ENCODE measurements at regions not wholly inside any gene's neighbourhood (a gene's known extent, or its start where the extent isn't known, plus 50 kb on each side); places are given as distances from the start of the nearest gene placed in this dataset.
A peak's percentile ranks its signal among the peaks of the same experiment; 100 is the strongest.

DNA sequence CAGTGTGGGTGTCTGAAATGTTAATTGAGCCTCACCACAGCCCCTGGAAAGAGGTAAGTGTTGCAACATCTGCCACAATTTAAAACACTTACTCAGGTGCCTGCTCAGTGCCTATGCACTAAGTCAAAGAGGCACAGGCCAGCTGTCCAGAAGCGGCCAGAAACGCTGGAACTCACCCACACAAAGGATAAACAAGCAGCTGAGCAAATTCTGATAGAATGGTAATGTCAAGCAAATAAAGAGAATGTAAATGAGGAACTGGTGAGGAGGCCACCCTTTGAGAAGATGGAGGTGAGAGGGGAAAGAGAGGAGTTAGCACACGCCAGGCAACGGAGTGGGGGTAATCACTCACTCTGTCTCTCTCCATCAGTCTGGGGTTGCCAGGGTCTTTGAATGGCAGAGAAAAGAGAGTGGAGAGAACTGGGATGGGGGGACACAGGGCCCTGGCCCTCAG, 67.7 kb upstream of the SERP2 start:
- H3K36me3 ChIP-seq (ENCODE audit: control insufficient read depth, insufficient read depth, low read length): no peaks in the 10 kb centered on the region
- FAIRE-seq (no peak), DNase-seq (ENCODE audit: low read depth) (peak; percentile 70)
- no peaks in the 10 kb centered on the region for H3K27me3 ChIP-seq (ENCODE audit: control insufficient read depth, insufficient read depth, low read length)
- H3K4me3 ChIP-seq (ENCODE audit: low read depth, low read length): no peak overlapping the region
- TF ChIP-seq, protein P1, sequence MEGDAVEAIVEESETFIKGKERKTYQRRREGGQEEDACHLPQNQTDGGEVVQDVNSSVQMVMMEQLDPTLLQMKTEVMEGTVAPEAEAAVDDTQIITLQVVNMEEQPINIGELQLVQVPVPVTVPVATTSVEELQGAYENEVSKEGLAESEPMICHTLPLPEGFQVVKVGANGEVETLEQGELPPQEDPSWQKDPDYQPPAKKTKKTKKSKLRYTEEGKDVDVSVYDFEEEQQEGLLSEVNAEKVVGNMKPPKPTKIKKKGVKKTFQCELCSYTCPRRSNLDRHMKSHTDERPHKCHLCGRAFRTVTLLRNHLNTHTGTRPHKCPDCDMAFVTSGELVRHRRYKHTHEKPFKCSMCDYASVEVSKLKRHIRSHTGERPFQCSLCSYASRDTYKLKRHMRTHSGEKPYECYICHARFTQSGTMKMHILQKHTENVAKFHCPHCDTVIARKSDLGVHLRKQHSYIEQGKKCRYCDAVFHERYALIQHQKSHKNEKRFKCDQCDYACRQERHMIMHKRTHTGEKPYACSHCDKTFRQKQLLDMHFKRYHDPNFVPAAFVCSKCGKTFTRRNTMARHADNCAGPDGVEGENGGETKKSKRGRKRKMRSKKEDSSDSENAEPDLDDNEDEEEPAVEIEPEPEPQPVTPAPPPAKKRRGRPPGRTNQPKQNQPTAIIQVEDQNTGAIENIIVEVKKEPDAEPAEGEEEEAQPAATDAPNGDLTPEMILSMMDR (IDR thresholded peaks at IDR 0.05; ENCODE audit: insufficient read depth, low read length, severe bottlenecking): no peak

DNA sequence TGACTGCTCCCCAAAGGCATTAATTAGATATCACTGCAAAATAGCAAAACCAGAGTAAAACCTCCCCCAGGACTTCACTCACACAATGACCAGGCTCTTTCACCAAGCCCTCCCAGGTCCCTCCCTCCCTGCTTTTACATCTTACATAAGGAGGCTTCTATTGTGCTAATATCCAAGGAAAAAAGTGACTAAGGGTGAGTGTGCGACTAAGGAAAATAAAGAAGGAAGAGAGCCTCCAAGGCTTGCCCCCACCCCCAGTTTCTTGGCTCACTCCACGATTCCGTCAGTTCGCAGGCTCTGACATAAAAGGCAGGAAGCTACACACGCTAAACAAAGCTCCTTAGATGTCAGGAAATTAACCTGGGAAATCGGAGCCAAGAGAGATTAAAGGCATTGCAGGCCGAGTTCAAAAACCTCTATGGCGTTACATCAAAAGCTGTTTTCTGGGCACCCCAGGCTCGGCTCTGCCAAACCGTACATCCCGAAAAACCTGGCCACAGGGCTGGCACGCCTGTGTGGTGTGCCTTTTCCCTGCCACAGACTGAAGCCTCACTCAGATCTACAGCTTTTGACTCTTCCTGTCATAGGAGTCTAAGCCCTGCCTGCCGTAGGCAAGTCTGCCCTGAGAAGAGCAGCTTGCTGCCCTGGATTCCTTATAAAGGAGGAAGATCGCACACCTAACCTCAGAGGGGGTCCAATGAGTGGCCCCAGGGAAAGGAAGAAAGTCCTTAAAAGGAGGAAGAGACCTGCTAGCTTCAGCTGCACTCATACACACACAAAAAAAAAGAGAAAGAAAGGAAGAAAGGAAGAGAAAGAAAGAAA, 67.0 kb upstream of the SERP2 start:
- H3K4me3 ChIP-seq (ENCODE audit: low read depth, low read length): no peak overlapping the region
- peak; percentile 50 for FAIRE-seq
- TF ChIP-seq, protein P1 (IDR thresholded peaks at IDR 0.05; ENCODE audit: insufficient read depth, low read length, severe bottlenecking): no peak

DNA sequence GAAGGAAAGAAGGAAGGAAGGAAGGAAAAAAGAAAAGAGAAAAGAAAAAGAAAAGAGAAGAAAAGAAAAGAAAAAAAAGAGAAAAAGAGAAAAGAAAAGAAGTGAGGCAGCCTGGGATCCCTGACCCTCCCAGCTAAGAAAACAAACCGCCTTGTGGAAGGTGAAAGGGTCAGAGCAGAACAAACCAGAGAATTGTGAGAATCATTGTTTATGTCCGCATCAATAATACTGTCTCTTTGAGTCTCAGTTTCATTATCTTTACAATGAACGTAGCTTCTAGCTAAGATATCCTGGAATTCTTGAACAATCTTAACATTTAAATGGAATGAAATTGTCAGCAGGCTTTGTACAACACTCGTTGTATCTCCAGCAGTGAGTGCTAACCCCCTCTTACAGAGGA, 66.4 kb upstream of the SERP2 start:
- FAIRE-seq (no peak), DNase-seq (ENCODE audit: low read depth) (no peak)
- Histone ChIP-seq H3K27me3 (ENCODE audit: control insufficient read depth, insufficient read depth, low read length) (no peaks in the 10 kb centered on the region), H3K36me3 (ENCODE audit: control insufficient read depth, insufficient read depth, low read length) (no peaks in the 10 kb centered on the region), H3K4me3 (ENCODE audit: low read depth, low read length) (no peak overlapping the region)
- TF ChIP-seq, protein P1 (IDR thresholded peaks at IDR 0.05; ENCODE audit: insufficient read depth, low read length, severe bottlenecking): no peak

More for the DNA sequence above, 67.0 kb upstream of the SERP2 start:
- Histone ChIP-seq H3K27me3 (ENCODE audit: control insufficient read depth, insufficient read depth, low read length) (no peaks in the 10 kb centered on the region), H3K36me3 (ENCODE audit: control insufficient read depth, insufficient read depth, low read length) (no peaks in the 10 kb centered on the region)
- DNase-seq (ENCODE audit: low read depth): peak; percentile 99

DNA sequence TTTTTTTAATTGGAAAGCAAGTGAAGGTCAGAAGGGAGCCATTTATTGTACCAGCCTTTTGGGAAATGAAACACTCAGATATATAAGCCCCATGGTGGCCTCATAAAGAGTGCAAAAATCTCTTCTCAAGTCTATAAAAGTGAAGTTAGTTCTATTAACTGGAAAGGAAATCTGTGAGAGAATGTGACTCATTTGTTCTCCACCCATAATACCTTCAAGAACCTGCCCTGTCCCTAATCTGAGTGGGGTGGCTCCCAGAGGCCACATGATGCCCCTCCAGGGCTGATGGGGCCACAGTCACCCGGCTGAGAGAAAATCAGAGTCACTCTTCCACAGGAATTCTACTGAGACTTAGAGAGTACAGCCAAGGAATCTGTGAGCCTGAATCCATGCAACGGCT, 65.8 kb upstream of the SERP2 start:
- TF ChIP-seq, protein P1 (IDR thresholded peaks at IDR 0.05; ENCODE audit: insufficient read depth, low read length, severe bottlenecking): no peak
- Histone ChIP-seq H3K36me3 (ENCODE audit: control insufficient read depth, insufficient read depth, low read length) (no peaks in the 10 kb centered on the region), H3K27me3 (ENCODE audit: control insufficient read depth, insufficient read depth, low read length) (no peaks in the 10 kb centered on the region), H3K4me3 (ENCODE audit: low read depth, low read length) (no peak overlapping the region)
- FAIRE-seq (no peak), DNase-seq (ENCODE audit: low read depth) (peak; percentile 66)

DNA sequence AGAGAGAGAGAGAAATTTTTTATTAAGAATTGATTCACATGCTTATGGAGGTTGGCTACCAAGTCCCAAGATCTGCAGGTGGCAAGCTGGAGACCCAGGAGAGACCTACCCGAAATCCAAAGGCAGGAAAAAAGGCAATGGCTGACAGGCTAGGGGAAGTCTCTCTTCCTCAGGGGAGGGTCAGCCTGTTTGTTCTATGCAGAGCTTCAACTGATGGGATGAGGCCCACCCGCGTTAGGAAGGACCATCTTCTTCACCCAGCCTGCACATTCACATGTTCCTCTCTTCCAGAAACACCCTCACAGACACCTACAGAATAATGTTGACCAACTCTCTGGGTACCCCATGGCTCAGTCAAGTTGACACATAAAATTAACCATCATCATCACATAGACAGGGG, 65.3 kb upstream of the SERP2 start:
- no peak overlapping the region for H3K4me3 ChIP-seq (ENCODE audit: low read depth, low read length)

More for the DNA sequence above, 65.3 kb upstream of the SERP2 start:
- DNase-seq (ENCODE audit: low read depth) (no peak), FAIRE-seq (no peak)
- H3K36me3 ChIP-seq (ENCODE audit: control insufficient read depth, insufficient read depth, low read length): no peaks in the 10 kb centered on the region
- TF ChIP-seq, protein P1 (IDR thresholded peaks at IDR 0.05; ENCODE audit: insufficient read depth, low read length, severe bottlenecking): no peak
- H3K27me3 ChIP-seq (ENCODE audit: control insufficient read depth, insufficient read depth, low read length): no peaks in the 10 kb centered on the region

All from bronchial epithelial cell (primary cell).